ENCODE measurements at regions not wholly inside any gene's neighbourhood (a gene's known extent, or its start where the extent isn't known, plus 50 kb on each side); places are given as distances from the start of the nearest gene placed in this dataset.

- DNase-seq (ENCODE audit: low read depth) = no peak
These were observed 55.5 kb upstream of the ST6GAL2 start for GRCh38 chr2:106941372-106941993.

GRCh38 chr2:106943468-106944200, 57.7 kb upstream of the ST6GAL2 start:
- DNase-seq (ENCODE audit: low read depth) = no peak

GRCh38 chr2:106944215-106944614, 58.2 kb upstream of the ST6GAL2 start:
- DNase-seq (ENCODE audit: low read depth) = no peak

DNA sequence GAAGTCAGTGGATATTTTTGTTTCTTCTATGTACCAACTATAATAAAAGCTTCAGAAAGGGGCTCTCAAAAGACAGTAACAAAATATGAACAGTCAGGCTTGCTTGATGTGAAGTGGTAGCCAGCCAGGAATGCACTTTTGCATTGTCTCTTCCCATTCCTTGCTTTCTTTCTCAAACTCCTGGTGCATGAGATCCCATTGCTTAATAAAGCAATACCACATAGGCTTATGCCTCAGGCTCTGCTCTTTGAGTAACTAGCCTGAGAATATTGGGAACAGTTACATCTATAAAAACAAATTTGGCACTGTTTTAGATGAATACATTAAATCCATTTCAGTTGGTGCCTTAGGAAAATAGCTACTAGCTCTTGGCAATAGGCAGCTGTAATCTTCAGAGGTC, 62.6 kb upstream of the ST6GAL2 start:
- no peak for DNase-seq (ENCODE audit: low read depth)

DNA sequence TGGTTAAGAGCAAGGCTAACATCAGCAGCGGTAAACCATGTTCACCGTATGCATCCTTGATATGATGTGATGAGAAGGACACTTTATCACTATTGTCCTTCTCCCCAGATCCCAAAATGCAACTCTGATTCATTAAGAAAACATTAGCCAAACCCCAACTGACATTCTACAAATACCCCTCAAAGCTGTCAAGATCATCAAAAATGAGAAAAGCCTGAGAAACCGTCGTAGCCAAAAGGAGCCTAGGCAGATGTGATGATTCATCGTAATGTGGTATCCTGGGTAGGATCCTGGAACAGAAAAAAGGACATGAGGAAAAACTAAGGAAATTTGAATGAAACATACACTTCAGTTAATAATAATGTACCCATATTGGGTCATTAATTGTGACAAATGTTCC, 67.3 kb upstream of the ST6GAL2 start:
- DNase-seq (ENCODE audit: low read depth) = no peak

DNA sequence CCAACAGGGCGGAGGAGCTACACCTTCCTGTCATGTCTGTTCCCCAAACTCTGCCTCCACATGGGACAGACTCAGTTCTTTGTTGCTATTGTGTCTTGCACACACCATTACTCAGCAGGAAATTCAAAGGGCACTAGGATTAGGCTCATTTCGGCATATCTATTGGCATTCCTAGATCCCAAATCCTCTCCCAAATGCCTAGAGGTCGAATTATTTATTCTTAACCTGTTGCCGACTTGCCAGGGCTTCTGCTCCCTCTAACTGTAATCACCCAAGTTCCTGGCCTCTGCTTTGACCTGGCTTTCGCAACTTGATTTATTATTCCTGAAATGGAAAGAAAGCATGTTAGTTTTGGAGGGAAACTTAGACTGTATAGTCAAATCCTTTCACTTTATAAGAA, 67.8 kb upstream of the ST6GAL2 start:
- no peak for DNase-seq (ENCODE audit: low read depth)

- no peak for DNase-seq (ENCODE audit: low read depth)
These were observed 68.3 kb upstream of the ST6GAL2 start for GRCh38 chr2:106954304-106954703.

DNA sequence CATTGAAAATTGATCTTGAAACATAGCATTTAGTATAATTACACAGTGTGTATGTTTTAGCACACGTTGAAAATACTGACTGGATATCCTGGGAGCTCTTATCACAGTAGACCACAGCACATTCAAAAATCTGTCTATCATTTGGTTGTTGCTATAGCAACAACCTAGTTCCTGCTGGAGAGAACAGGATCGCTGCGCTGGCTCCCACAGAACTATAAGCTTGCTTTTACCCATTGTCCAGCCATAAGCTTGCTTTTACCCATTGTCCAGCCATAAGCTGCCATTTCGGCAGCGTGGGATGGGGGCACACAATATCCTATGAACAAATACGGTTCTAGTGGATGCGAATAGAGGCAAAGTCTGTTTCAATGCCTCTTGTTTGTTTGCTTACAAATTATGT, 70.4 kb upstream of the ST6GAL2 start:
- DNase-seq (ENCODE audit: low read depth) = no peak

DNA sequence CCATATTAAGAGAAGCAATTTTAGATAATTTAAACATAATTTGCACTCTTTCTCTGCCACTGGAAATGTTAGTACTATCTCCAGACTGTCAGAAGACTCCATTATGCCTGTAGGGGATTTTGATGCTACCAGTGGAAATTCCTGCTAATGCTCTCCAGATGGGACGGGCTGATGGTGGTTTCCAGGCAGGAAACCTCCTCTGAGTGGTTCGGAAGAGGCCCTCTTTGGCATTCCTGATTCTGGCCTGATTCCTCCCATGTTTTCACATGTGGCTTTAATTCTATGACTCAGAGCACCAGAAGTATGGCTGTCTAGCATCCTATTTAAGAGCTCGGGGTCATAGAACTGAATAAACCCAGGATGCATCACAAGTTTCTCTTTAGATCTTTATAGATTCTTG, 70.9 kb upstream of the ST6GAL2 start:
- no peak for DNase-seq (ENCODE audit: low read depth)

DNA sequence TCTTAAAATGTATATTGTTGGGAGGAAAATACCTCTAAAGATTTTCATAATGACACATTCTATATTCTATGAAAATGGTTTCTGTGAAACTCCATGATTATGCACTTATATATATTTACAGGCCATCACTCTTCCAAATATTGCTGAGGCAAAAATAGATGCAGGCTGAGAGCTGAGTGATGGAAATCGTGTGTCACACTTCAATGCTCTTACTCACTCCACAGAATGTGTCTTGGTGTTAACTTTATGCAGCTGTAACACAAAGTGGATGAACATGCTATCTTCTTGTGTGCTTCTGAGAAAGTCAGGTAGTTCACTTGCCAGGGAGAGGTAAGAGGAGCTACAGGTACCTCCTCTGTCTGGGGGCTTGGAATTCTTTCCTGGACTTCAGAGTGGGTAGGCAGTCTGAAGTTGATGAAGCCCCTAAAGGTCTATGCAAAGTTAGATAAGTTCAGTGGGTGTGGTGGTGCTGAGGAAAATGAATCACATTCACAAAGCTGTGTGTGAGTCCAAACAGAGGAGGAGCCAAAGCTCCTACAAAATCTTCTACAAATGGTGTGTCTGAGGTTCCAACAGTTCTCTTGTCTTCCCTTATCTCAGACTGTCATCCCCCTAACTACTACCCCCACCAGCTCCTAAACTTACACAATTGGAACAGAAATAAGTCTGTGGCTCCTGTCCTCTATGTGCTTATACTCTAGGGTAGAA, 74.2 kb upstream of the ST6GAL2 start:
- DNase-seq (ENCODE audit: low read depth) = no peak

DNA sequence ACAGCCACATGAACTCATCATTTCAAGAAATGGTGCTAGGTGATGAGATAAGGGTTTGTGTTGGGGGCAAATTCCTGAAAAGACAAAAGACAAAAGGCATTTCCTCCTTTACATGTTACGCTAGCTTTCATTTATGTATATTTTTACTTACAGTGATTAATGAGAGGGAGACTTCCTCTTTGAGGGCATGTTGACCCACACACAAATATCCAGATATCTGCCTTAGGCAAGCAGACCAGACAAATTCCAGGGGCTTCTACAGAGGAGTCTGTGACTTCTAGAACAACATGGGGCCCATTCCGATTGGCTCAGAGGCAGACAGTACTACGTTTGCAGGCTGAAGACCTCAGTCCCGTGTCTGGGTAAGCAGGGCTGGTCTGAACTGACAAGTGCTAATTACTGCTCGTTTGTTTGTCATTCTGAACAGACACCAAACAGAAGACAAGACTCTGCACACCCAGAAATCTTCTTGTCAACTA, 74.8 kb upstream of the ST6GAL2 start:
- no peak for DNase-seq (ENCODE audit: low read depth)

GRCh38 chr2:106961328-106961727, 75.4 kb upstream of the ST6GAL2 start:
- no peak for DNase-seq (ENCODE audit: low read depth)

- no peak for DNase-seq (ENCODE audit: low read depth)
These were observed 77.2 kb upstream of the ST6GAL2 start for GRCh38 chr2:106963156-106963555.

DNA sequence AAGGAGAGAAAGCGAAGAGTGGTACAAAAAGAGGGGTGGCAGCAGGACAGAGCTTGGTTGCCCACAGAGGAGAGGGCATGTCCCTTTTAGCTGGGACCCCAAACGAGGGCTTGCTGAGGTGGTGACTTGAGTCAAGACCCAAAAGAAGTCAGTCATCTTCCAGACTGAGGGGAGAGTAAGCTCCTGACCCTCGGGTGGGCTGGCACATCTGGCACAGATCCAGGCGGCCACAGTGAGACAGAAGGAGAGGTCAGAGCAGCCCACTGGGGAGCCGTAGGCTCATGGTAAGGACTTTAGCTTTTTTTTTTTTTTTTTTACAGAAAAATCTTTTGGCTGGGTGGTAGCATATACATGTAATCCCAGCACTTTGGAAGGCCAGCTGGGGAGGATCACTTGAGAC, 77.9 kb upstream of the ST6GAL2 start:
- no peak for DNase-seq (ENCODE audit: low read depth)

DNA sequence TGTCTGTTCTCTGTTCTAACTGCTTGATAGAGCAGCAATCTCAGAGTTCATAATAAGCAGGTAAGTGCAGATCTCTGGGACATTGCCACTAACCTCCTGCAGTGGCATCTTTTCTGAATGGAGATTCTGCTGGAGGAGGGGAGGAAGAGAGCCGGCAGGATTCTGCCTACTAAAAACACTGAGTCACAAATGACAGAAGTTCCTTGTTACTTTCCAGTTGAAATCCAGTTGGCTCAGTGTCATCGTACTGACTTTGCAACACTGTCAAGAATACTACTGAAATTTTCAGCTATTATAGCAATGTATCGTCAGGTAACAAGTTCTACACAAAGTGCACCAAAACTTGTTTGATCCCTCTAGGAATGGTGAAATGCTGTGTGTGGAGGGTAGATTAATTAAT, 79.6 kb upstream of the ST6GAL2 start:
- no peak for DNase-seq (ENCODE audit: low read depth)

- DNase-seq (ENCODE audit: low read depth) = no peak
These were observed 83.8 kb upstream of the ST6GAL2 start for GRCh38 chr2:106969777-106970176.

GRCh38 chr2:106970471-106971261, 84.7 kb upstream of the ST6GAL2 start:
- no peak for DNase-seq (ENCODE audit: low read depth)

- DNase-seq (ENCODE audit: low read depth) = no peak
These were observed 86.8 kb upstream of the ST6GAL2 start for GRCh38 chr2:106972782-106973181.

DNA sequence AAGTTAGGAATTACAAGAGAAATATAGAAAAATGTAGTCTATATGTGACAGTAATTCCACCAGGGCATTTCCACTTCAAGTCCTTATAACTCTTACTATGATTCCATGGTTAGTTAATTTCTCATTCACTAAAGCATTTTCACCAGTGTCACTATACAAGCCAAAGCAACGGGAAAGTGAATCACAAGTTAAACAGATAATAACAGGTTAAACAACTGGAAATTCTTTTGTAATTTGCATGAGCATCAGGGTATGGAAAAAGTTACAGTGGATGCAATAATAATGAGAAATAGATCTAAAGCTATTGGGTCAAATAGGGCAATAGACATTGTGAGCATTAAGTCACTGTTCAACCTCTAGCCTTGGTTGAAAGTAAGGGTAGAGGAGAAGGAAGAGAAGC, 88.9 kb upstream of the ST6GAL2 start:
- no peak for DNase-seq (ENCODE audit: low read depth)

- no peak for DNase-seq (ENCODE audit: low read depth)
These were observed 89.7 kb upstream of the ST6GAL2 start for GRCh38 chr2:106975641-106976040.

DNA sequence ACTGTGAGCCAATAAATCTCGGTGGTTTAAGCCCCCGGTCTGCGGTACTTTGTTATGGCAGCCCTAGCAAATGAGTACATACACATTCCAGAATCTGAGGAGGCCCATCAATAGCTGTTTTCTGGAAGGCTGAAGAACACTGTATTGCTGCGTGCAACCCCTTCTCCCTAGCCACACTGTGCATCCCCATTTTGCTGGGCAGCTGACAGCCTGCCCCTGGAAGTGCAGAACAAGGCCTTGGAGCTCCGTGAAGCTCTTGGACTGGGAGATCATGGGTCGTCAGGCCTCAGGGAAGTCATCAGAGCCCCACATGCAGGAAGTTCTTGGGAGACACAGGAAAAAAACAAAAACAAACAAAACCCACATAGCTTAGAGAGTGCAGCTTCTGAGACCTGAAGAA, 90.6 kb upstream of the ST6GAL2 start:
- DNase-seq (ENCODE audit: low read depth) = no peak

DNA sequence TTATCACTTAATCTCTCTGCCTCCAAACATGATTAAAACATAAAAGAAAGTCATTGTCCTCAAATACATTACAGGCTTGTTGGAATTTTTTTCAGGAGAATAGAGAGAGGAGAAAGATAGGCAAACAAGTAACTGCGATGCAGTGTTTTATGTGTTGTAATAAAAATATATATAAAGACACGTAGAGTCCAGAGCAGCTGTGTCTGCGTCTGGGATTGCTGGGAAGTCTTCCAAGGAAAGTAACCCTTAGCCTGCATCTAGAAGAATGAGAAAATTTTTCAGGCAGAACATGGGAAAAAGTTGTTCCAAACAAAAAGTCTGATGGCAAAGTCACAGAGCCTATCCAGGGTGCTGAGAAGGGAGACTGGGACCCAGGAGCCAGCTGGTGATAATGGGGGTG, 91.8 kb upstream of the ST6GAL2 start:
- DNase-seq (ENCODE audit: low read depth) = no peak
